GM12878 (cell line): ENCODE measurements at regions not wholly inside any gene's neighbourhood (a gene's known extent, or its start where the extent isn't known, plus 50 kb on each side); places are given as distances from the start of the nearest gene placed in this dataset.

Experiments
- ATAC-seq: fragments of 200-7000 bp; cut with Tn5 transposase; 3 replicates; pipeline ENCODE4 v1.9.1; 2020; ENCODE audit warnings: mild to moderate bottlenecking, moderate library complexity
- BruUV-seq: library from RNA; stranded (reverse); fragments of 400-500 nt; replicated peaks from 2 replicates; lab custom pipeline; 2021; lab: Mats Ljungman, UMichigan
- CTCF ChIA-PET: fragments of 300-600 bp; sonication (Branson Sonifier 250); formaldehyde crosslinking; extraction: SDS; loops from one replicate; lab custom pipeline; 2021; ENCODE audit warnings: inconsistent platforms; lab: Yijun Ruan, JAX
- POLR2A ChIA-PET: fragments of 350-600 bp; formaldehyde crosslinking; extraction: SDS; loops from one replicate; lab custom pipeline; 2021; ENCODE audit warnings: inconsistent platforms; lab: Charles Lee
- RAD21 ChIA-PET: fragments of 300-600 bp; sonication (Branson Sonifier 250); formaldehyde crosslinking; loops from one replicate; lab custom pipeline; 2023; ENCODE audit warnings: antibody characterized with exemption; ENCODE audit not compliant: unreplicated experiment; lab: Charles Lee
- SMC1A ChIA-PET: fragments of 300-600 bp; sonication (Branson Sonifier 250); formaldehyde crosslinking; loops from one replicate; lab custom pipeline; 2023; ENCODE audit not compliant: unreplicated experiment, uncharacterized antibody; lab: Charles Lee
- DNase-seq: peaks from one replicate; pipeline ENCODE4 v3.0.0-alpha.2; 2011; ENCODE audit warnings: low read depth, low spot score
- FAIRE-seq: peaks from 3 replicates; lab custom pipeline; 2011; peaks lifted over from hg19 to GRCh38; lab: Jason Lieb, UNC
- H2AFZ ChIP-seq: 2 replicates; pipeline ENCODE4 v1.6.0; 2011; ENCODE audit warnings: low read depth, low read length, control low read depth; ENCODE audit not compliant: control insufficient read depth
- H3K27ac ChIP-seq: 2 replicates; pipeline ENCODE4 v1.5.1; 2011; ENCODE audit warnings: control low read depth; ENCODE audit not compliant: control insufficient read depth, insufficient read depth
- H3K27me3 ChIP-seq, 2 experiments: replicated peaks in 1 of 2; 2 replicates each; pipeline versions ENCODE4 v1.6.0 to v1.6.1; 2011; ENCODE audit warnings: low read length in 1 of 2; ENCODE audit not compliant: control insufficient read depth in 2 of 2, insufficient read depth in 2 of 2
- H3K36me3 ChIP-seq, 2 experiments: 2 replicates each; pipeline ENCODE4 v1.5.1; 2011; ENCODE audit warnings: low read length in 1 of 2; ENCODE audit not compliant: control insufficient read depth in 2 of 2, insufficient read depth in 2 of 2
- H3K4me1 ChIP-seq: 2 replicates; pipeline ENCODE4 v1.6.1; 2011; ENCODE audit warnings: mild to moderate bottlenecking, low read length, moderate library complexity, mixed read lengths; ENCODE audit not compliant: control insufficient read depth, insufficient read depth
- H3K4me2 ChIP-seq: 2 replicates; pipeline ENCODE4 v1.6.0; 2011; ENCODE audit warnings: control low read depth; ENCODE audit not compliant: control insufficient read depth, insufficient read depth
- H3K4me3 ChIP-seq: fragments of 200-600 bp; sonication (generic); 2 replicates; pipeline ENCODE4 v1.5.1; 2016
- H3K79me2 ChIP-seq: 2 replicates; pipeline ENCODE4 v1.6.0; 2011; ENCODE audit warnings: low read length; ENCODE audit not compliant: control insufficient read depth, insufficient read depth
- H3K9ac ChIP-seq: 2 replicates; pipeline ENCODE4 v1.8.0; 2011; ENCODE audit warnings: low read length, control low read depth, mixed read lengths; ENCODE audit not compliant: control insufficient read depth, insufficient read depth
- H3K9me3 ChIP-seq: replicated peaks from 3 replicates; pipeline ENCODE4 v1.5.1; 2011; ENCODE audit warnings: mild to moderate bottlenecking, low read length; ENCODE audit not compliant: control insufficient read depth, insufficient read depth
- H4K20me1 ChIP-seq: 2 replicates; pipeline ENCODE4 v1.6.0; 2011; ENCODE audit not compliant: control insufficient read depth, insufficient read depth
- CBX3 ChIP-seq: fragments of 200-600 bp; sonication (generic); IDR thresholded peaks from 2 replicates; pipeline ENCODE4 v1.6.1; 2016; ENCODE audit warnings: low read depth, borderline replicate concordance
- RCOR1 ChIP-seq: conservative IDR thresholded peaks from 2 replicates; pipeline ENCODE4 v1.6.1; 2012; ENCODE audit warnings: low read depth, low read length, improper control_type of control experiment
- YBX1 ChIP-seq: fragments of 450-650 bp; IDR thresholded peaks from 2 replicates; pipeline ENCODE4 v1.6.1; 2016; ENCODE audit warnings: antibody characterized with exemption
- in situ Hi-C: fragments of 300-500 bp; cut with MboI; formaldehyde crosslinking; loops from 9 replicates; pipeline ENCODE4 v1.14.3; 2018; ENCODE audit warnings: mixed read lengths
- intact Hi-C: fragments of 100-400 bp; cut with micrococcal nuclease; formaldehyde crosslinking; loops from one replicate; pipeline ENCODE4 v1.14.2; 2022; ENCODE audit not compliant: unreplicated experiment
- TF ChIP-seq, protein P1 (sequence below): fragments of 450-650 bp; IDR thresholded peaks from 2 replicates; pipeline ENCODE4 v1.6.1; 2017; ENCODE audit warnings: low read depth, mild to moderate bottlenecking, moderate library complexity
- TF ChIP-seq, protein P2 (sequence below): IDR thresholded peaks from 2 replicates; pipeline ENCODE4 v1.6.1; 2012; ENCODE audit warnings: low read depth, low read length, improper control_type of control experiment
- TF ChIP-seq, protein P3 (sequence below): fragments of 150-350 bp; IDR thresholded peaks from 2 replicates; pipeline ENCODE4 v1.6.1; 2016; ENCODE audit warnings: low read depth, low read length
- TF ChIP-seq, protein P4 (sequence below): IDR thresholded peaks from 2 replicates; pipeline ENCODE4 v1.6.1; 2011; ENCODE audit warnings: low read depth, low read length, improper control_type of control experiment, borderline replicate concordance
- TF ChIP-seq, protein P5 (sequence below): fragments of 450-650 bp; formaldehyde crosslinking; IDR thresholded peaks from 2 replicates; pipeline ENCODE4 v1.4.0; 2022; ENCODE audit warnings: mild to moderate bottlenecking, moderate library complexity
- TF ChIP-seq, protein P6 (sequence below): fragments of 150-350 bp; IDR thresholded peaks from 2 replicates; pipeline ENCODE4 v1.6.1; 2014; ENCODE audit warnings: mild to moderate bottlenecking, low read depth, low read length

DNA sequence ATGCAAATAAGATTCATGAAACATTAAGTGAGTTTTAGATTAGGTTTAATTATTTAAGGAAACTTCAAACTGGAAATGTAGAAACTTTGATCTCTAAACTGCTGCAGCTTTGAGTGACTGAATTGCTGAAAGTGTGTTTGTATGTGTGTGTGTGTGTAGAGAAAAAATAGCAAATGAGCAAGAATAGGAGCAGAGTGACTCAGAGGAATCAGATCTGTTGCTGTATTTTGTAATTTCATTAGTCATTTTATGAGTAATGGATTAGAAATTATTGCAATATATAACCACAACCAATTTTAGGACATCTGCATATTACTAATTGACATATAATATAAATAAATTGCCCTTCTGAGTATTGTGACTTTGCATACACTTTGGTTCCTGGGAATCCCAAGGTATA, 52.8 kb upstream of the SLC9A9 start:
- DNase-seq (no peak), FAIRE-seq (no peak), ATAC-seq (no peak)
- ChIA-PET POLR2A (no interaction called here), SMC1A (interaction anchor here (0.9 kb wide), 1 partner anchor 49 kb away, joined by 3 read pairs; no protein-coding TSS in a partner anchor), CTCF (no interaction called here), RAD21 (no interaction called here)
- no peak overlapping the region for H3K9ac ChIP-seq
- no peaks in the 10 kb centered on the region for H4K20me1 ChIP-seq
- H3K27me3 ChIP-seq, result no peaks in the 10 kb centered on the region
- no peaks in the 10 kb centered on the region for H3K9me3 ChIP-seq
- no peak overlapping the region for H3K4me2 ChIP-seq
- no peak overlapping the region for H3K4me3 ChIP-seq
- no peaks in the 10 kb centered on the region for H3K79me2 ChIP-seq
- no peaks in the 10 kb centered on the region for H3K4me1 ChIP-seq
- in situ Hi-C loops (no loop called here), intact Hi-C loops (no loop called here)
- BruUV-seq, result no TSS peak
- H2AFZ ChIP-seq, result no peak overlapping the region
- H3K27ac ChIP-seq, result no peak overlapping the region
- no peaks in the 10 kb centered on the region for H3K36me3 ChIP-seq
- TF ChIP-seq, protein P1, sequence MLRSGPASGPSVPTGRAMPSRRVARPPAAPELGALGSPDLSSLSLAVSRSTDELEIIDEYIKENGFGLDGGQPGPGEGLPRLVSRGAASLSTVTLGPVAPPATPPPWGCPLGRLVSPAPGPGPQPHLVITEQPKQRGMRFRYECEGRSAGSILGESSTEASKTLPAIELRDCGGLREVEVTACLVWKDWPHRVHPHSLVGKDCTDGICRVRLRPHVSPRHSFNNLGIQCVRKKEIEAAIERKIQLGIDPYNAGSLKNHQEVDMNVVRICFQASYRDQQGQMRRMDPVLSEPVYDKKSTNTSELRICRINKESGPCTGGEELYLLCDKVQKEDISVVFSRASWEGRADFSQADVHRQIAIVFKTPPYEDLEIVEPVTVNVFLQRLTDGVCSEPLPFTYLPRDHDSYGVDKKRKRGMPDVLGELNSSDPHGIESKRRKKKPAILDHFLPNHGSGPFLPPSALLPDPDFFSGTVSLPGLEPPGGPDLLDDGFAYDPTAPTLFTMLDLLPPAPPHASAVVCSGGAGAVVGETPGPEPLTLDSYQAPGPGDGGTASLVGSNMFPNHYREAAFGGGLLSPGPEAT, result no peak
- TF ChIP-seq CBX3, result no peak
- TF ChIP-seq, protein P2, sequence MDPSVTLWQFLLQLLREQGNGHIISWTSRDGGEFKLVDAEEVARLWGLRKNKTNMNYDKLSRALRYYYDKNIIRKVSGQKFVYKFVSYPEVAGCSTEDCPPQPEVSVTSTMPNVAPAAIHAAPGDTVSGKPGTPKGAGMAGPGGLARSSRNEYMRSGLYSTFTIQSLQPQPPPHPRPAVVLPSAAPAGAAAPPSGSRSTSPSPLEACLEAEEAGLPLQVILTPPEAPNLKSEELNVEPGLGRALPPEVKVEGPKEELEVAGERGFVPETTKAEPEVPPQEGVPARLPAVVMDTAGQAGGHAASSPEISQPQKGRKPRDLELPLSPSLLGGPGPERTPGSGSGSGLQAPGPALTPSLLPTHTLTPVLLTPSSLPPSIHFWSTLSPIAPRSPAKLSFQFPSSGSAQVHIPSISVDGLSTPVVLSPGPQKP, result no peak
- no peak for TF ChIP-seq RCOR1
- TF ChIP-seq, protein P3, sequence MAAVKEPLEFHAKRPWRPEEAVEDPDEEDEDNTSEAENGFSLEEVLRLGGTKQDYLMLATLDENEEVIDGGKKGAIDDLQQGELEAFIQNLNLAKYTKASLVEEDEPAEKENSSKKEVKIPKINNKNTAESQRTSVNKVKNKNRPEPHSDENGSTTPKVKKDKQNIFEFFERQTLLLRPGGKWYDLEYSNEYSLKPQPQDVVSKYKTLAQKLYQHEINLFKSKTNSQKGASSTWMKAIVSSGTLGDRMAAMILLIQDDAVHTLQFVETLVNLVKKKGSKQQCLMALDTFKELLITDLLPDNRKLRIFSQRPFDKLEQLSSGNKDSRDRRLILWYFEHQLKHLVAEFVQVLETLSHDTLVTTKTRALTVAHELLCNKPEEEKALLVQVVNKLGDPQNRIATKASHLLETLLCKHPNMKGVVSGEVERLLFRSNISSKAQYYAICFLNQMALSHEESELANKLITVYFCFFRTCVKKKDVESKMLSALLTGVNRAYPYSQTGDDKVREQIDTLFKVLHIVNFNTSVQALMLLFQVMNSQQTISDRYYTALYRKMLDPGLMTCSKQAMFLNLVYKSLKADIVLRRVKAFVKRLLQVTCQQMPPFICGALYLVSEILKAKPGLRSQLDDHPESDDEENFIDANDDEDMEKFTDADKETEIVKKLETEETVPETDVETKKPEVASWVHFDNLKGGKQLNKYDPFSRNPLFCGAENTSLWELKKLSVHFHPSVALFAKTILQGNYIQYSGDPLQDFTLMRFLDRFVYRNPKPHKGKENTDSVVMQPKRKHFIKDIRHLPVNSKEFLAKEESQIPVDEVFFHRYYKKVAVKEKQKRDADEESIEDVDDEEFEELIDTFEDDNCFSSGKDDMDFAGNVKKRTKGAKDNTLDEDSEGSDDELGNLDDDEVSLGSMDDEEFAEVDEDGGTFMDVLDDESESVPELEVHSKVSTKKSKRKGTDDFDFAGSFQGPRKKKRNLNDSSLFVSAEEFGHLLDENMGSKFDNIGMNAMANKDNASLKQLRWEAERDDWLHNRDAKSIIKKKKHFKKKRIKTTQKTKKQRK, result no peak
- no peak for TF ChIP-seq YBX1
- TF ChIP-seq, protein P4, sequence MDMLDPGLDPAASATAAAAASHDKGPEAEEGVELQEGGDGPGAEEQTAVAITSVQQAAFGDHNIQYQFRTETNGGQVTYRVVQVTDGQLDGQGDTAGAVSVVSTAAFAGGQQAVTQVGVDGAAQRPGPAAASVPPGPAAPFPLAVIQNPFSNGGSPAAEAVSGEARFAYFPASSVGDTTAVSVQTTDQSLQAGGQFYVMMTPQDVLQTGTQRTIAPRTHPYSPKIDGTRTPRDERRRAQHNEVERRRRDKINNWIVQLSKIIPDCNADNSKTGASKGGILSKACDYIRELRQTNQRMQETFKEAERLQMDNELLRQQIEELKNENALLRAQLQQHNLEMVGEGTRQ, result no peak
- TF ChIP-seq, protein P5, sequence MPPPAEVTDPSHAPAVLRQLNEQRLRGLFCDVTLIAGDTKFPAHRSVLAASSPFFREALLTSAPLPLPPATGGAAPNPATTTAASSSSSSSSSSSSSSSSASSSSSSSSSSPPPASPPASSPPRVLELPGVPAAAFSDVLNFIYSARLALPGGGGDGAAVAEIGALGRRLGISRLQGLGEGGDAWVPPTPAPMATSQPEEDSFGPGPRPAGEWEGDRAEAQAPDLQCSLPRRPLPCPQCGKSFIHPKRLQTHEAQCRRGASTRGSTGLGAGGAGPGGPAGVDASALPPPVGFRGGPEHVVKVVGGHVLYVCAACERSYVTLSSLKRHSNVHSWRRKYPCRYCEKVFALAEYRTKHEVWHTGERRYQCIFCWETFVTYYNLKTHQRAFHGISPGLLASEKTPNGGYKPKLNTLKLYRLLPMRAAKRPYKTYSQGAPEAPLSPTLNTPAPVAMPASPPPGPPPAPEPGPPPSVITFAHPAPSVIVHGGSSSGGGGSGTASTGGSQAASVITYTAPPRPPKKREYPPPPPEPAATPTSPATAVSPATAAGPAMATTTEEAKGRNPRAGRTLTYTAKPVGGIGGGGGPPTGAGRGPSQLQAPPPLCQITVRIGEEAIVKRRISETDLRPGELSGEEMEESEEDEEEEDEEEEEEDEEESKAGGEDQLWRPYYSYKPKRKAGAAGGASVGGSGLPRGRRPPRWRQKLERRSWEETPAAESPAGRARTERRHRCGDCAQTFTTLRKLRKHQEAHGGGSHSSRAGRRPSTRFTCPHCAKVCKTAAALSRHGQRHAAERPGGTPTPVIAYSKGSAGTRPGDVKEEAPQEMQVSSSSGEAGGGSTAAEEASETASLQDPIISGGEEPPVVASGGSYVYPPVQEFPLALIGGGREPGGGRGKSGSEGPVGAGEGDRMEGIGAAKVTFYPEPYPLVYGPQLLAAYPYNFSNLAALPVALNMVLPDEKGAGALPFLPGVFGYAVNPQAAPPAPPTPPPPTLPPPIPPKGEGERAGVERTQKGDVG (CRISPR knock-in tag), result no peak
- TF ChIP-seq, protein P6, sequence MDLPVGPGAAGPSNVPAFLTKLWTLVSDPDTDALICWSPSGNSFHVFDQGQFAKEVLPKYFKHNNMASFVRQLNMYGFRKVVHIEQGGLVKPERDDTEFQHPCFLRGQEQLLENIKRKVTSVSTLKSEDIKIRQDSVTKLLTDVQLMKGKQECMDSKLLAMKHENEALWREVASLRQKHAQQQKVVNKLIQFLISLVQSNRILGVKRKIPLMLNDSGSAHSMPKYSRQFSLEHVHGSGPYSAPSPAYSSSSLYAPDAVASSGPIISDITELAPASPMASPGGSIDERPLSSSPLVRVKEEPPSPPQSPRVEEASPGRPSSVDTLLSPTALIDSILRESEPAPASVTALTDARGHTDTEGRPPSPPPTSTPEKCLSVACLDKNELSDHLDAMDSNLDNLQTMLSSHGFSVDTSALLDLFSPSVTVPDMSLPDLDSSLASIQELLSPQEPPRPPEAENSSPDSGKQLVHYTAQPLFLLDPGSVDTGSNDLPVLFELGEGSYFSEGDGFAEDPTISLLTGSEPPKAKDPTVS, result no peak
